Epithelial cell of prostate (primary cell): ENCODE measurements at regions not wholly inside any gene's neighbourhood (a gene's known extent, or its start where the extent isn't known, plus 50 kb on each side); places are given as distances from the start of the nearest gene placed in this dataset.
"Not testable (repeated sequence)": the region's sequence is repeated elsewhere in the genome, so short reads cannot be mapped to it uniquely, and the experiment has no call there.

ENCODE experiments used
- DNase-seq: peaks from one replicate; pipeline ENCODE4 v3.0.0-alpha.2; 2011; ENCODE audit warnings: low read depth, low spot score
- H3K27ac ChIP-seq: fragments of 450-650 bp; 2 replicates; pipeline ENCODE4 v1.5.1; 2017; ENCODE audit warnings: mild to moderate bottlenecking

DNA sequence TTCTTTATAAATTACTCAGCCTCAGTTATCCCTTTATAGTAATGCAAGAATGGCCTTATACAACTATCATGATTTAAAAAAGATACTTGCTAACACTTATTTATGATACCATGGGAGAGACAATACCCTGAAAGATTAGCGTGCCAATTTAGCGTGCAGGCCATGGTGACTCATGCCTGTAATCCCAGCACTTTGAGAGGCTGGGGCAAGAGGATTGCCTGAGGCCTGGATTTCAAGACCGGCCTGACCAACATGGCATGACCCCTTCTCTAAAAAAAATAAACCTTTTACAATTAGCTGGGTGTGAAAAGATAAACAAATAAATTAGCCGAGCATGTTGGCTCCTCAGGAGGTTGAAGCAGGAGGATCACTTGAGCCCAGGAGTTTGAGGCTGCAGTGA is 493.4 kb upstream of the FSIP2 start:
- no peak for DNase-seq

GRCh38 chr2:185245806-185246205 is 492.8 kb upstream of the FSIP2 start:
- no peak overlapping the region for H3K27ac ChIP-seq
- no peak for DNase-seq

More for the DNA sequence above, 493.4 kb upstream of the FSIP2 start:
- no peak overlapping the region for H3K27ac ChIP-seq

DNA sequence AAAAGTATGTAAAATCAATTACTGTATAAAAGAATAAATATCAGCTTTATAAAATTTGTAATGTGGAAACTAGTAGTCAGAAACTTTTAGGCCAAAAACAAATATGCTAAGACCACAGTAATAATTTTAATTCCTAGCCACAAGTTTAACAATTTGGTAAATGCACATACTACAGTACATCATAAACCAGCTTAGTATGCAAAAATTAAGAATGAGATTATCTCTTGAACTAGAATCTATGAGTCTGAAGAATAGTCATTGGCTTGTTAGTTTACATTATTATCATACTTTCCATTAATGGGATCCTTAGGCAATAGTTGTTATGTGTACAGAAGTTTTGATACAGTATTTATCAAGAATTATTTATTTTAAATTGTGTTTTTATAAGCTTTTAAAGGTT is 491.9 kb upstream of the FSIP2 start:
- DNase-seq, result no peak

DNA sequence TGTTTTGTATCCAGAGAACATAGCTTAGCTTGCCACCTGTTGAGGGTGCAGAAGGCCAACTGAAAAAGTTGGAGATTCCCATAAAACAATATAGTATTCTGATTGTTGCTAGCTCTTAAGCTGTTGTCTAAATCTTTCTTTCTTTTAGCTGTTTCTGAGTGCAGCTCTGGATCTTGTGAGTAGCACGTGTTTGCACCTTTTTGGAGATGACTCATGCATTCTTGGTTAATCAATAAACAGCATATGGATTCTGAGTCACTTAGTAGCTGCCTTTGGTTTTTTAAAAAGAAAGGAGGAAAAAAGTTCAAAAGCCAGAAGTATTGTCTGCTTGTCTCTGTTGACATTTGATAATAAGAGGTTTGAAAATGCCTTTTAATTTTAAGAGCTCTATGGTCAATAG is 483.0 kb upstream of the FSIP2 start:
- no peak for DNase-seq
- no peak overlapping the region for H3K27ac ChIP-seq

More for the DNA sequence above, 491.9 kb upstream of the FSIP2 start:
- no peak overlapping the region for H3K27ac ChIP-seq

DNA sequence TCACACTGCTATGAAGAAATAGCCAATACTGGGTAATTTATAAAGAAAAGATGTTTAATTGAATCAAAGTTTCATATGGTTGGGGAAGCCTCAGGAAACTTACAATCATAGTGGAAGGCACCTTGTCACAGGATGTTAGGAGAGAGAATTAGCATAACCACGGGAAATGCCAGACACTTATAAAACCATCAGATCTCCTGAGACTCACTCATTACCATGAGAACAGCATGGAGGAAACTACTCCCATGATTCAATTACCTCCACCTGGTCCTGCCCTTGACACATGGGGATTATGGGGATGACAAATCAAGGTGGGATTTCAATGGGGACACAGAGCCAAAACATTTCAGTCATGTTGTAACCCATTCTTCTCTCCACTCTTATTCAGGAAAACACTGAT is 472.9 kb upstream of the FSIP2 start:
- no peak overlapping the region for H3K27ac ChIP-seq
- no peak for DNase-seq

DNA sequence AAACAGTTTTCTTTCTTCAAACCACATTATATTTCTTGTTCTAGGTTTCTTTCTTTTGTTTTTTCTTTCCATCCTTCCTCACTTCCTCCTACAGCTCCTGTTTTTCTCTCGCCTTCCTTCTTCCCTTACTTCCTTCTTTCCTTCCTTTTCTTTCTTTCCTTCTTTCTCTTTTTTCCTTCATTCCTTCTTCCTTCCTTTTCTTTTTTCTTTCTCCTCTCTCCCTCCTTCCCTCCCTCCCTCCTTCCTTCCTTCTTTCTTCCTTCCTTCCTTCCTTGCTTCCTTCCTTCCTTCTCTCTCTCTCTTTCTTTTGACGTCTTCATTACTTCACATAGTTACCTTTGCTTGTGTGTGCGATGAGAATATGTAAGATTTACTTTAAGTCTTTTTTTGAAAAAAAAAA is 470.0 kb upstream of the FSIP2 start:
- DNase-seq, result no peak

DNA sequence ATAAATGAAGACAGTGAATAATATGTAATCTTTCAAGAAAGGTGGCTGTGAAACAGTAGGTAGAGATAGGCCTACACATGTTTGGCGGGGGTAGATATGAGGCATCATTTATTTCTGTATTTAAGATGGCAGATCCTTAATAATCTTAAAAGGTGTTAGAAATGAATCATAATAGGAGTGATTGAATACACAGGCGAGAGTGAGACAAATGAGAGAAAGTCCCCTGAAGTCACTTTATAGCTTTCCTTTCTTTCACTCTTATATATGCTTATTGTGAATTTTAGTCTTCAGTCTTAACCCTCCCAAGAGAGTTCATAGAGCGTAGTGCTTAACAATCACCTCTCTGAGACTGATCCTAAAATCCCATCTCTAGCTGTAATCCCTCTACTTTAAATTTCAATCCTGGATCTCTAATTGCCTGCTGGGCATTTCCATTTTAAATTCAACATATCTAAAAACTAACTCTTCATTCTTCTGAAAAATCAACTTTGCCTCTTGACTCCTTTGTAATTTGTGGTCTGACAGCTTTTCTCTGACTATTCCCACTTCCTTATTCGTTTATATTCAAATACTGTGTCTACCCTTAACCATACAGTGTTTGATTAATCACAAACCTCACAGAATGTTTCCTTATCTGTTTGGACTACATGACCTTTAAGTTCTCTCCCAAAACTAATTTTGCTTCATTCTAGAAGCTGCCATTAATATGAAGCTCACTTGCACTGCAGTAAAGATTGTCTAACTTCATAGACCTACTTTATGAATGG is 463.7 kb upstream of the FSIP2 start:
- no peak for DNase-seq

More for the DNA sequence above, 470.0 kb upstream of the FSIP2 start:
- H3K27ac ChIP-seq, result no peak overlapping the region

GRCh38 chr2:185275979-185276378 is 462.6 kb upstream of the FSIP2 start:
- DNase-seq, H3K27ac ChIP-seq: not testable (repeated sequence)

More for the DNA sequence above, 463.7 kb upstream of the FSIP2 start:
- H3K27ac ChIP-seq, result no peak overlapping the region

DNA sequence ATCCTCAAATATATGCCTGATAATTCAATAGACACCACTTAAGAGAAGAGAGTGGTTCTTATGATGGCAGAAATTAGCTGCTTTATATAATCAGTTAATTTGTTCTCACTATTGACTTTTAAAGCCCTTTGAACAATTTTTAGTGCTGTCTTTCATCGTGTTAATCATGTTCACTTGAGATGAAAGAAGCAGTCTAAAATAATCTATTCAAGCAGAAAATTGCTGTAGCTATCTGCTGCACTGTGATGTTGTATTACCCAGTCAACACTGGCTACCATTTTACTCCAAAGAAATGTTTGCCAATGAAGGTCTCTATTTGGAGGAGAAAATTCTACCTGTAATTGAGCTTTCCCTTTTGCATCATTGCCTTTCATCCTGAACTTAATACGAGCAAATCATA is 459.8 kb upstream of the FSIP2 start:
- DNase-seq, result no peak
- no peak overlapping the region for H3K27ac ChIP-seq

- no peak for DNase-seq
- H3K27ac ChIP-seq, result no peak overlapping the region
These were observed 458.6 kb upstream of the FSIP2 start for GRCh38 chr2:185279999-185280398.

- no peak overlapping the region for H3K27ac ChIP-seq
- no peak for DNase-seq
These were observed 453.9 kb upstream of the FSIP2 start for GRCh38 chr2:185284696-185285095.

- not testable (repeated sequence) for H3K27ac ChIP-seq, DNase-seq
These were observed 448.6 kb upstream of the FSIP2 start for GRCh38 chr2:185290012-185290411.

DNA sequence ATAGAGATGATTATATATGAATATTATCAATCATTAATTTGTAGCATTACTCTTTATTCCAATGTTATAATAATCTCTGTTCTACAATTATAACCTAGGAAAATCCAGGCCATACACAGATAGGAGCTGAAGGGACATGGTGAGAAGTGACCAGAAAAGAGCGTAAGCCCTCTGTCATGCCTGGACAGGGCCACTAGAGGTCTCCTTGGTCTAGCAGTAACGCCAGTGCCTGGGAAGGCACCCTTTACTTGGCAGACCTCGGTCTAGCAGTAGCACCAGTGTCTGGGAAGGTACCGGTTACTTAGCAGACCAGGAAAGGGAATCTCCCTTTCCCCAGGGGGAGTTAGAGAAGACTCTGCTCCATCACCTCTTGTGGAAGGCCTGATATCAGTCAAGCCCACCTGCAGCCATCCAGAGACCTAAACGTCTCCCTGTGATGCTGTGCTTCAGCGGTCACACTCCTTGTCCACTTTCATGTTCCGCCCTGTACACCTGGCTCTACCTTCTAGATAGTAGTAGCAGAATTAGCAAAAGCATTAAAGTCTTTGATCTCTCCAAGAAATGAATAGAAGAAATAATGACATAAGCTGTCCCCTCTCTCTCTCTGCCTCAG is 447.5 kb upstream of the FSIP2 start:
- peak; percentile 18 for DNase-seq
- no peak overlapping the region for H3K27ac ChIP-seq

DNA sequence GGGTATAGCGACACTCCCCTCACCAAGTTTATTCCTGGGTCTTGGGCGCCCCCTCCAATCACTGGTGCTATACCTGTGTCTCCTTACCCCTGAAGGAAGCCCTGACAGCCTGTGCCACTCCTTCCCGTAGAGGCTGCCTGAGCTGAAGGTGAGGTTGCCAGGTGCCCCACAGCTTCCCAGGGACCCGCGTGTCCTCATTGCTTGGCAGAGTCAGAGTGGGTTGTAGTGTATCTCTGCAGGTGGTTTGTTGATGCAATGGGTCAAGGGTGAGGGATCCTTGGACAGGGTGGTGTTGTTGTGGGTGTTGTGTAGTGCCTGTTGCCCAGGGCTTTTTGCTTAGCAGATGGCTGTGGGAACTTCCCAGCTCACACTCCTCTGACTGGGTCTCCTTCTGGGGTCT is 438.7 kb upstream of the FSIP2 start:
- no peak overlapping the region for H3K27ac ChIP-seq
- DNase-seq, result no peak

DNA sequence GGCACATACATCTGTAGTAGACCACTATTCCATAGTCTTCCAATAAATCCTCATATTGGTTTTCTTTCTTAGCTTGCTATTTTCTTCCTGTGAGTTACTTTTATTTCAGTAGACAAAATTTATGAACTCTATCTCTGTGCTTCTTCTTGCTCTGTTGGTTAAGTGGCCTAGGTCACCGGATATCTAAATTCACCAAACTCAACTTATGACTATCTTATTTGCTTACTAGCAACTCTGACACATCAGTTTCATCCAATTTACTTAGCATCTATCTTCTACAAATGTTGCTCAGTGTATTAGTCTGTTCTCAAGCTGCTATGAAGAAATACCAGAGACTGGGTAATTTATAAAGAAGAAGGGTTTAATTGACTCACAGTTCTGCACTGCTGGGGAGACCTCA is 432.5 kb upstream of the FSIP2 start:
- DNase-seq, result no peak
- H3K27ac ChIP-seq, result no peak overlapping the region

DNA sequence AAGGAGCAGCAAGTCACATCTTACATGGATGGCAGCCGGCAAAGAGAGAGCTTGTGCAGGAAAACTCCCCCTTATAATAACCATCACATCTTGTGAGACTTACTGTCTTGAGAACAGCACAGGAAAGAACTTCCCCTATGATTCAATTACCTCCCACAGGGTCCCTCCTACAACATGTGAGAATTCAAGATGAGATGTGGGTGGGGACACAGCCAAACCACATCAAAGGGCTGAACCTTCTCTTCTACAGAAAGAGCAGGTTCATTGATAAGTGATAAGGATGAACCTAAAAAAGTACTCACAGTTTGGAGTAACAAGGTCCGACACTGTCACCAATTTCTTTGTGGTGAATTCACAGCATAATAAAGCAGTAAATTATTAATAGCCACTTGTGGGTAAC is 422.2 kb upstream of the FSIP2 start:
- no peak overlapping the region for H3K27ac ChIP-seq
- DNase-seq, result no peak

- H3K27ac ChIP-seq, result no peak overlapping the region
- no peak for DNase-seq
These were observed 420.3 kb upstream of the FSIP2 start for GRCh38 chr2:185318271-185318724.

DNA sequence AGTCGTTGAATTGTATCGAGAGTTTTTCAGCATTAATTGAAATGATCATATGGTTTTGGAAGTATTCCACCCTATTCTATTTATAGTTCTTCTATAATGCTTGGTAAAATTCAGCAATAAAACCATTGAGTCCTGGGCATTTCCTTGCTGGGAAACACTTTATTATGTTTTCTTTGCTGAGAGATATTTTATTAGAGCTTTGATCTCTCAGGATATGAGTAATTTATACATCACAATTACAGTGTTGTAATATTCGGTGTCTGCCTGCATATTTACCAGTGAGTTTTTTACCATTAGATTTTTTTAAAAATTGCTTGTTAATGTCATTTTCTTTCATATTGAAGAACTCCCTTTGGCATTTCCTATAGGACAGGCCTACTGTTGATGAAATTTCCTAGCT is 402.7 kb upstream of the FSIP2 start:
- DNase-seq, result no peak
- peak overlapping the region; percentile 19 for H3K27ac ChIP-seq

GRCh38 chr2:185337033-185337432 is 401.6 kb upstream of the FSIP2 start:
- no peak for DNase-seq
- no peak overlapping the region for H3K27ac ChIP-seq

DNA sequence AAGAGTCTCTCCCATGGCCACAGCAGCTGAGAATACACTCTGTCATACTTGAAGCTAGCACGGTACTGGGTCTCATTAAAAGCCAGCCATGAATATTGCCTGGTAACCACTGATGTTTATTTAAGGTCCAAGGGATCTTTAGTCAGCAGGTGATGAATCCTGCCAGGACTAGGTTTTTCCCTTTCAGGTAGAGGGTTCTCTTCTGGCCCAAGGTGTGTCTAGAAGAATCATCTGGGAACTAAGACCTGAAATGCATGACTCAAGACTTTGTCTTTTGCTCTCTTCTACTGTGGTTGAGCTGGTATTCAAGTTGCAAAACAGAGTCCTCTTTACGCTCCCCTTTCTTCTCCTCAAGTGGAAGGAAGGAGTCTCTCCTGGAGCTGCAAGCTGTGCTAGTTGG is 400.5 kb upstream of the FSIP2 start:
- DNase-seq, result peak; percentile 60
- peak overlapping the region; percentile 9 for H3K27ac ChIP-seq

- H3K27ac ChIP-seq, result no peak overlapping the region
- no peak for DNase-seq
These were observed 391.2 kb upstream of the FSIP2 start for GRCh38 chr2:185347445-185347844.

GRCh38 chr2:185360776-185361175 is 377.8 kb upstream of the FSIP2 start:
- no peak overlapping the region for H3K27ac ChIP-seq
- no peak for DNase-seq
